ENCODE measurements at regions not wholly inside any gene's neighbourhood (a gene's known extent, or its start where the extent isn't known, plus 50 kb on each side); places are given as distances from the start of the nearest gene placed in this dataset.

- Mint-ChIP-seq H3K36me3 (ENCODE audit: low read depth) (no peaks in the 10 kb centered on the region), H3K4me3 (no peak overlapping the region), H3K4me1 (ENCODE audit: low read depth) (no peaks in the 10 kb centered on the region), H3K27ac (no peak overlapping the region), H3K9me3 (peaks cover 5% of the 10 kb centered on the region), H3K27me3 (no peaks in the 10 kb centered on the region)
Measured at GRCh38 chr5:164722702-164723101, 1217.3 kb downstream of the MAT2B start.

DNA sequence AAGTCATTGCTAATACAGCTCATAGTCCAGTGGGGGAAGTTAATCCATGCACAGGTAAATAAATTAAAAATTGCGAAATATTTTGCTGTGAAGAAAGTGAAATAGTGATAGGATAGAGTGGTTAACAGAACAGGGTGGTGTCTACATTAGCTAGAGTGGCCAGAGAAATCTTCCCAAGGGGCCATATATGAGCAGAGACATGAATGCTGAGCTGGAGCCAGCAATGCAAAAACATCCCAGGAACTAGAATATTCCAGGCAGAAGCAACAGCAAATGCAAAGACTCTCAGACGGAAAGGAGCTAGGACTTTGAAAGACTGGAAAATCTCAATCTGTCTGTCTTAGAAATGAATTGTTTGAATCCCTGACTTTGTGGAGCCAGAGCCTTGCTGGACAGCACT is 1221.6 kb downstream of the MAT2B start:
- no peak overlapping the region for H3K4me3 Mint-ChIP-seq
- H3K27ac Mint-ChIP-seq: no peak overlapping the region
- no peaks in the 10 kb centered on the region for H3K9me3 Mint-ChIP-seq
- no peaks in the 10 kb centered on the region for H3K4me1 Mint-ChIP-seq (ENCODE audit: low read depth)
- H3K36me3 Mint-ChIP-seq (ENCODE audit: low read depth): no peaks in the 10 kb centered on the region
- H3K27me3 Mint-ChIP-seq: no peaks in the 10 kb centered on the region

DNA sequence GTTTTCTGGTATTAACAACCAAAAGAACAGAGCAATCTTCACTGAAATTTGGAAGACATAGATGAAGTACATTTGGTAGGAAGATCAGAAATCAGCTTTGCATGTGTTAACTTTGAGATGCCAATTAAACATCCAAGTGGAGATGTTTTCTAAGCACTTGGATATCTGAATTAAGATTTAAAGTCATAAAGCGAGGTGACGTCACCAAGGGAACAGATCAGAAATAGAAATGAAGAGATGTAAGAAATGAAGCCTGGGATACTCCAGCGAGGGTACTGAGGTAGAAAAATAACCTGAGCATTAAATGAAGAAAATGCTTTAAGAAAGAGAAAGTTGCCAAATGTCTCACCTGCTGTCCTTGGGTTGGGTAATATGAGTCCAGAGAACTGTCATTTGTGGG is 1223.3 kb downstream of the MAT2B start:
- no peaks in the 10 kb centered on the region for H3K9me3 Mint-ChIP-seq
- H3K4me3 Mint-ChIP-seq: no peak overlapping the region
- no peaks in the 10 kb centered on the region for H3K4me1 Mint-ChIP-seq (ENCODE audit: low read depth)
- no peaks in the 10 kb centered on the region for H3K27me3 Mint-ChIP-seq
- H3K36me3 Mint-ChIP-seq (ENCODE audit: low read depth): no peaks in the 10 kb centered on the region
- no peak overlapping the region for H3K27ac Mint-ChIP-seq

DNA sequence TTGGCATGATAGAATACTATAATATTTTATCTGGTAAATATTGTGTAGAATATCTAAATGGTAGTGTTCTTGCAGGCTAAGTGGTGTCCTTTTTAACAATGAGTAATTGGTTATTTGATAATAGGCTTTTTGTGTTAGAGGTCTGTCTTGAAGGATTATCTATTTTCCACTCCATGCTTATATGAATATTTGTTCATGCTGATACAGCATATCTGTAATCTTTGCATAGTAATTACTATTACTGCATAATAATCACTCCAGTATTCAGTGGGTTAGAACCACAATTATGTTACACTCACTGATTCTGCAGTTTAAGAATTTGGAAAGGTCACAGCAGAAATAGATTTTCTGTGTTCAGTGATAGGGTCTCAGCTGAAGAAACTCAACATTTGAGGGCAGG is 1229.9 kb downstream of the MAT2B start:
- Mint-ChIP-seq H3K27ac (no peak overlapping the region), H3K4me3 (no peak overlapping the region), H3K9me3 (no peaks in the 10 kb centered on the region), H3K36me3 (ENCODE audit: low read depth) (no peaks in the 10 kb centered on the region), H3K27me3 (no peaks in the 10 kb centered on the region), H3K4me1 (ENCODE audit: low read depth) (no peaks in the 10 kb centered on the region)

- Mint-ChIP-seq H3K4me3 (no peak overlapping the region), H3K36me3 (ENCODE audit: low read depth) (no peaks in the 10 kb centered on the region), H3K27me3 (no peaks in the 10 kb centered on the region), H3K4me1 (ENCODE audit: low read depth) (peaks cover 8% of the 10 kb centered on the region), H3K27ac (no peak overlapping the region), H3K9me3 (no peaks in the 10 kb centered on the region)
Measured at GRCh38 chr5:164741376-164741775, 1236.0 kb downstream of the MAT2B start.

DNA sequence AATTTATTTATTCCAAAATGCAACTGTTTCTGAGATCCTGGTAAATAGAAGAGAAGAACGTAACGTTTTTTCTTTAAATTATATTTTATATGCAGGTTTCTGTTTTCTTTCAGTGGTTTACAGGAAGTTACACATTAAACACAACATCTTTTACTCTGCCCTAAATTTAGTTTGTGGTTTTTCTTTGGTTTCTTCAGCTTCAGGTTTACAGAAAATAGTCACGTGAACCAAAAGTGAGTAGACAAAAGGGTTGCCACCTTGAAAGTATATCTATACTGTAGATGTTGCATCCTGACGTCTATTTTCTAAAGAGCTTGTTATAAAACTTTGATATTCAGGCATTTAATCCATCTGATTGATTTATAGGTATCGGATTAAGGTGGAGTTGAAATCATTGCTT is 1236.6 kb downstream of the MAT2B start:
- no peak overlapping the region for H3K4me3 Mint-ChIP-seq
- H3K36me3 Mint-ChIP-seq (ENCODE audit: low read depth): no peaks in the 10 kb centered on the region
- H3K9me3 Mint-ChIP-seq: no peaks in the 10 kb centered on the region
- H3K27me3 Mint-ChIP-seq: no peaks in the 10 kb centered on the region
- H3K4me1 Mint-ChIP-seq (ENCODE audit: low read depth): peaks cover 8% of the 10 kb centered on the region
- no peak overlapping the region for H3K27ac Mint-ChIP-seq

GRCh38 chr5:164746723-164747122 is 1241.3 kb downstream of the MAT2B start:
- no peaks in the 10 kb centered on the region for H3K36me3 Mint-ChIP-seq (ENCODE audit: low read depth)
- peaks cover 8% of the 10 kb centered on the region for H3K4me1 Mint-ChIP-seq (ENCODE audit: low read depth)
- H3K9me3 Mint-ChIP-seq: no peaks in the 10 kb centered on the region
- H3K4me3 Mint-ChIP-seq: no peak overlapping the region
- H3K27ac Mint-ChIP-seq: no peak overlapping the region
- H3K27me3 Mint-ChIP-seq: no peaks in the 10 kb centered on the region

- no peak overlapping the region for H3K4me3 Mint-ChIP-seq
- H3K27ac Mint-ChIP-seq: no peak overlapping the region
- H3K4me1 Mint-ChIP-seq (ENCODE audit: low read depth): peaks cover 4% of the 10 kb centered on the region
- H3K27me3 Mint-ChIP-seq: no peaks in the 10 kb centered on the region
- H3K9me3 Mint-ChIP-seq: no peaks in the 10 kb centered on the region
- H3K36me3 Mint-ChIP-seq (ENCODE audit: low read depth): no peaks in the 10 kb centered on the region
Measured at GRCh38 chr5:164747371-164747770, 1242.0 kb downstream of the MAT2B start.

DNA sequence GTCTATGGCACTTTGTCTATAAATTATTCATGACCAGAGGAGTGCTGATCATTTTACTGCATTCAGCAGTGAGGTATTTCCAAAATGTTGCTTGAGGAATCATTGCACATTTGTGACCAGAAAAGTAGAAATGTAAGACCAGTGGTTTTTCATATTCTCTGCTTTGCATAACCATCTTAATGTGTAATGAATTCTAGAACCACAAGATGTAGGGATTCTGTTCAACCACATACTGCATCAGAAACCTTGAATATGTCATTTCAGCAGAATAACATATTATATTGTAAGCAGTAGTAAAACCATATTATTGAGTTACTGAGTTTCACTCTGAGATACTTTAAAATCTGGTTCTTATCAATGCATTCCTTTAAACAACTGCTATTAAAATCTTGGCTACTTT is 1243.4 kb downstream of the MAT2B start:
- Mint-ChIP-seq H3K9me3 (no peaks in the 10 kb centered on the region), H3K4me1 (ENCODE audit: low read depth) (no peaks in the 10 kb centered on the region), H3K36me3 (ENCODE audit: low read depth) (no peaks in the 10 kb centered on the region), H3K4me3 (no peak overlapping the region), H3K27ac (no peak overlapping the region), H3K27me3 (no peaks in the 10 kb centered on the region)

DNA sequence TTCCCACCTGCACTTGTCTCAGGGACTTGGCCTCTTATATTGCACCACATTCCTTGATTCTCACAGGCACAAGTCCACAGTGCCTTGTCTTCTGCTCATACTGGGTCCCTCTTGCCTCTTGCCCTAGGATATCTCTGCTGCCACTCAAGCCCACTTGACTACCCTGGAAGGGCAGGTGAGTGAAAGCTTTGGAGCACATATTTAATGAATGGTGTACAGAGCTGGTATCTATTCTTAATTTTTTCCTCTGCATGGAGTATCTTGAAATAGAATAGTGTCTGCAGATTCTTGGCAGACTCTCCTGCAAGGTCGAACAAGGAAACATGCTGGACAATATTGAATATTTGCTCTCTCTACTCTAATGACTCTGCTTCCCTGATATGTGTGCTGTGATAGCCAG is 1248.0 kb downstream of the MAT2B start:
- no peak overlapping the region for H3K4me3 Mint-ChIP-seq
- no peak overlapping the region for H3K27ac Mint-ChIP-seq
- H3K36me3 Mint-ChIP-seq (ENCODE audit: low read depth): no peaks in the 10 kb centered on the region
- no peaks in the 10 kb centered on the region for H3K9me3 Mint-ChIP-seq
- H3K4me1 Mint-ChIP-seq (ENCODE audit: low read depth): no peaks in the 10 kb centered on the region
- no peaks in the 10 kb centered on the region for H3K27me3 Mint-ChIP-seq

DNA sequence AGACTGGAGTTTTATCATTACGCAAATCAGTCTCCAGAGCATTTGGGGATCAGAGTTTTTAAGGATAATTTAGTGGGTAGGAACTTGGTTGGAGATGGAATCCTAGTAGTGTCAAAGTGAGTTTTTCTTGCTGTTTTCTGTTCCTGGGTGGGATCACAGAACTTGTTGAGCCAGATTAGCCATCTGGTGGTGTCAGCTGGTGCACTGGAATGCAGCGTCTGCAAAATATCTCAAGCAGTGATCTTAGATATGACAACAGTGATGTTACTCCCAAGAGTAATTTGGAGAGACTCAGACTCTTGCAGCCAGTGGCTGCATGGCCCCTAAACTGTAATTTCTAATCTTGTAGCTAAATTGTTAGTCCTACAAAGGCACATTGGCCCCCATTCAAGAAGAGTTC is 1257.8 kb downstream of the MAT2B start:
- Mint-ChIP-seq H3K9me3 (peaks cover 10% of the 10 kb centered on the region), H3K36me3 (ENCODE audit: low read depth) (no peaks in the 10 kb centered on the region), H3K4me3 (no peak overlapping the region), H3K27me3 (no peaks in the 10 kb centered on the region), H3K27ac (no peak overlapping the region), H3K4me1 (ENCODE audit: low read depth) (no peaks in the 10 kb centered on the region)

DNA sequence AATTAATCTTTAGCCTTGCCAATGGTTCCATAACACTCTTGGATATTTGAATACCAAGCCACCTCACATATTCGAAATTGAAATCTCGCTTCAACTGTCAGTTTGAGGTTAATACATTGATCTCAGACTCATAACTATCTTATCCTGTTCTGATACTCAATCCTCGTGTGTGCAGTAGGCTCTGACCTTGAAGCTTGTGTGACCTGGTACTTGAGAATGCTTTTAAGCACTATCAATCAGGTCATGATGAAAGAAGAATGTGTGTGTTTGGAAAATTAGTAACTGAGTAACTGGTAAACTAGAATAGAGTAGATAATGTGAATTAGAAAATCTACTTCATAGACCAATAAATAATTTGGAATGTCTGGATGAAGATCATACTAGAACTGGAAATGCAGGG is 1266.7 kb downstream of the MAT2B start:
- no peak overlapping the region for H3K27ac Mint-ChIP-seq
- H3K4me3 Mint-ChIP-seq: no peak overlapping the region
- H3K27me3 Mint-ChIP-seq: no peaks in the 10 kb centered on the region
- H3K9me3 Mint-ChIP-seq: peaks cover 14% of the 10 kb centered on the region
- H3K36me3 Mint-ChIP-seq (ENCODE audit: low read depth): no peaks in the 10 kb centered on the region
- no peaks in the 10 kb centered on the region for H3K4me1 Mint-ChIP-seq (ENCODE audit: low read depth)

DNA sequence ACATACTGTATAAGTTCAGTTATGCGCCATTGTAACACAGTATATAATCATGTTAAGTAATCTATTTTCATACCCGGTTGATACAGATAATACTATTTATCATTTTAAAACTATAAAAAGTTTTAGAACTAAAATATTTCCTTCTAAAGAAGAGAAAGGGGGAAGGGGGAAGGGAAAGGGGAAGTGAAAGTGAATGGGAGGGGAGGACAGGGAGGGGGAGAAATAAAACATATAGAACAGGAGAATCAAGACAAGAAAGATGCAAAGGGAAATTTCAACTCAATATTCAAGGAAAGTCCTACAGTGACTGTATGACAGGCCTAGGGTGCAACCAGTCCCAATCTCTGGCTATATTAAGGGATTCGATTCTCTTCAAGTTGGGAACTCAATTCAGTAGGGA is 1278.8 kb downstream of the MAT2B start:
- H3K27ac Mint-ChIP-seq: no peak overlapping the region
- no peak overlapping the region for H3K4me3 Mint-ChIP-seq
- H3K9me3 Mint-ChIP-seq: no peaks in the 10 kb centered on the region
- no peaks in the 10 kb centered on the region for H3K27me3 Mint-ChIP-seq
- H3K36me3 Mint-ChIP-seq (ENCODE audit: low read depth): no peaks in the 10 kb centered on the region
- no peaks in the 10 kb centered on the region for H3K4me1 Mint-ChIP-seq (ENCODE audit: low read depth)

DNA sequence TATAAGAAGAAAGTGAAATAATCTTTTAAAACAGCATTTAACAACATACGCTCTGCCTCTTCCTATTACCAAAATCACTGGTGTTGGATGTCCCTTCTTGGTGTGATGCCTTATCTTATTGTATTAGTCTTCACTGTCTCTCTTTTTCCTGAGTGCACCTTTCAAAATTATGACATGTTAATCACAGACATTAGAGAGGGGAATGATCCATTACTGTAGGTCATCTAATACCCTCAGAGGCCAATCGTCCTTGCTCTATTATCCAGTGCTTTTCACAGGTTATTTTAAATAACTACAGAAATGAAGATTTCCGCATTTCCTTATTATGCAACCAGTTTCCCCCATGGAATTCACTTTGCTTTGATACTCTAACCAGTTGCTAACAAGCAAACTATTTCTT is 1292.7 kb downstream of the MAT2B start:
- H3K4me1 Mint-ChIP-seq (ENCODE audit: low read depth): no peaks in the 10 kb centered on the region
- no peaks in the 10 kb centered on the region for H3K36me3 Mint-ChIP-seq (ENCODE audit: low read depth)
- H3K27ac Mint-ChIP-seq: no peak overlapping the region
- H3K9me3 Mint-ChIP-seq: peaks cover 8% of the 10 kb centered on the region
- H3K4me3 Mint-ChIP-seq: no peak overlapping the region
- no peaks in the 10 kb centered on the region for H3K27me3 Mint-ChIP-seq

DNA sequence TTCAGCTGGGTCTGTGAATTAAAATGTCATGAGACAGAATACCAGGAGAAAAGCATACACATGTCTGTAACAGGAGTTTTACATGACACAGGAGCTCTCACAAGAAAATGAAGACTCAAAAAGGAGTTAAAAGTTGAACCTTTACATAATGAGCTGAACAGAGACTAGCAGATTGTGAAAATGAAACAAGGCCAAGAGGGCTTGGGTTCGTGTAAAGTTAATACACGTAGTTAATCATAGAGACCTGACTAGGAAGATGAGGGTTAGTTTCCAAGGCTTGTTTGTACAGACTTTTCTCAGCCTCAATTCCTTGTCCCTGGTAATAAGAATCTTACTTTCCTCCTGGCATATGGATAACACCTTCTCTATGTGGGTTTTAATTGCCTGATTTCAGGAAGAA is 1294.0 kb downstream of the MAT2B start:
- Mint-ChIP-seq H3K27me3 (no peaks in the 10 kb centered on the region), H3K36me3 (ENCODE audit: low read depth) (no peaks in the 10 kb centered on the region), H3K27ac (no peak overlapping the region)

GRCh38 chr5:164801910-164802309 is 1296.5 kb downstream of the MAT2B start:
- Mint-ChIP-seq H3K36me3 (ENCODE audit: low read depth) (no peaks in the 10 kb centered on the region), H3K9me3 (peaks cover 8% of the 10 kb centered on the region), H3K27ac (no peak overlapping the region), H3K27me3 (no peaks in the 10 kb centered on the region), H3K4me3 (no peak overlapping the region), H3K4me1 (ENCODE audit: low read depth) (no peaks in the 10 kb centered on the region)

More for the DNA sequence above, 1294.0 kb downstream of the MAT2B start:
- Mint-ChIP-seq H3K4me3 (no peak overlapping the region), H3K4me1 (ENCODE audit: low read depth) (no peaks in the 10 kb centered on the region), H3K9me3 (peaks cover 8% of the 10 kb centered on the region)

GRCh38 chr5:164809821-164810220 is 1304.4 kb downstream of the MAT2B start:
- H3K36me3 Mint-ChIP-seq (ENCODE audit: low read depth): no peaks in the 10 kb centered on the region
- no peaks in the 10 kb centered on the region for H3K27me3 Mint-ChIP-seq
- H3K4me3 Mint-ChIP-seq: no peak overlapping the region
- H3K4me1 Mint-ChIP-seq (ENCODE audit: low read depth): no peaks in the 10 kb centered on the region
- no peak overlapping the region for H3K27ac Mint-ChIP-seq
- H3K9me3 Mint-ChIP-seq: no peaks in the 10 kb centered on the region
